ENCODE measurements at regions not wholly inside any gene's neighbourhood (a gene's known extent, or its start where the extent isn't known, plus 50 kb on each side); places are given as distances from the start of the nearest gene placed in this dataset.

DNA sequence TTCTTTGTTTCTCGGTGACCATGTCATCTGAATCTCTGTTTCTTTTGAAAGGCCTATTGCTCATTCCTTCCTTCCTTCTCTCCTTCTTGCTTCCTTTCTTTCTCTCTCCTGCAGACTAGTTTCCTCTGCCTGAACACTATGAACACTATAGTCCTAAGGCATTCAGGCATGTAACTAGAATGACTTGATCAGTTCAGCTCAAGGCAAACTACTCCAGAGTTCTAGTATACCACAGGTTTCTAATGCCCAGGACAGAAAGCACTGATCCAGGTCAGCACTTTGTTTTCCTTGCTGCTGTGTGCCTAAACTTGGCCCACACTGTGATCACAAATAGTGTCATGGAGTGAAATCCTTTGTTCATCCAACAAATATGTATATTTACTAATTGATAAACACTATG is 324.1 kb upstream of the GJE1 start:
- TF ChIP-seq, protein P1, sequence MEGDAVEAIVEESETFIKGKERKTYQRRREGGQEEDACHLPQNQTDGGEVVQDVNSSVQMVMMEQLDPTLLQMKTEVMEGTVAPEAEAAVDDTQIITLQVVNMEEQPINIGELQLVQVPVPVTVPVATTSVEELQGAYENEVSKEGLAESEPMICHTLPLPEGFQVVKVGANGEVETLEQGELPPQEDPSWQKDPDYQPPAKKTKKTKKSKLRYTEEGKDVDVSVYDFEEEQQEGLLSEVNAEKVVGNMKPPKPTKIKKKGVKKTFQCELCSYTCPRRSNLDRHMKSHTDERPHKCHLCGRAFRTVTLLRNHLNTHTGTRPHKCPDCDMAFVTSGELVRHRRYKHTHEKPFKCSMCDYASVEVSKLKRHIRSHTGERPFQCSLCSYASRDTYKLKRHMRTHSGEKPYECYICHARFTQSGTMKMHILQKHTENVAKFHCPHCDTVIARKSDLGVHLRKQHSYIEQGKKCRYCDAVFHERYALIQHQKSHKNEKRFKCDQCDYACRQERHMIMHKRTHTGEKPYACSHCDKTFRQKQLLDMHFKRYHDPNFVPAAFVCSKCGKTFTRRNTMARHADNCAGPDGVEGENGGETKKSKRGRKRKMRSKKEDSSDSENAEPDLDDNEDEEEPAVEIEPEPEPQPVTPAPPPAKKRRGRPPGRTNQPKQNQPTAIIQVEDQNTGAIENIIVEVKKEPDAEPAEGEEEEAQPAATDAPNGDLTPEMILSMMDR (IDR thresholded peaks at IDR 0.05): no peak
- no peak for TF ChIP-seq POLR2A (IDR thresholded peaks at IDR 0.05)
- no peak for TF ChIP-seq POLR2AphosphoS5 (IDR thresholded peaks at IDR 0.05)
- TF ChIP-seq EP300 (IDR thresholded peaks at IDR 0.05): no peak
